ENCODE measurements at regions not wholly inside any gene's neighbourhood (a gene's known extent, or its start where the extent isn't known, plus 50 kb on each side); places are given as distances from the start of the nearest gene placed in this dataset.

DNA sequence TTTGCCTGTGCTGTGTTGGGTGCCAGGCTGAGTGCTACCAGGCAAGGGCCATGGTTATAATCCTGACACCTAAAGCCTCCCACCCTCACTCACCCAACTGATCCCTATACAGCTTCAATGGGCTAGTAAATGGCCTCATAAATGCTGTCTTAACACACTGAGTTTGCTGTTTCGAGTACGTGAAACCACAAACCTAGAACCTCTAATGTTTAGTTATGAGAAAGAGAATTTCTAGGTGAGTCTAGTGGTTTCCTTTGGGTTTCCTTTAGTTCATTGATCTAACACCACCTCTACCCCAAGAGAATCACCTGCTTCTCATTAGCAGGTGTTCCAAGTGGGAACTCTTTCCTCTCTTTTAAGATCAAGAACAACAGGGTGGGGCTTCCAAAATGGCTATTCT, 172.0 kb downstream of the MC4R start:
- TF ChIP-seq, protein P1, sequence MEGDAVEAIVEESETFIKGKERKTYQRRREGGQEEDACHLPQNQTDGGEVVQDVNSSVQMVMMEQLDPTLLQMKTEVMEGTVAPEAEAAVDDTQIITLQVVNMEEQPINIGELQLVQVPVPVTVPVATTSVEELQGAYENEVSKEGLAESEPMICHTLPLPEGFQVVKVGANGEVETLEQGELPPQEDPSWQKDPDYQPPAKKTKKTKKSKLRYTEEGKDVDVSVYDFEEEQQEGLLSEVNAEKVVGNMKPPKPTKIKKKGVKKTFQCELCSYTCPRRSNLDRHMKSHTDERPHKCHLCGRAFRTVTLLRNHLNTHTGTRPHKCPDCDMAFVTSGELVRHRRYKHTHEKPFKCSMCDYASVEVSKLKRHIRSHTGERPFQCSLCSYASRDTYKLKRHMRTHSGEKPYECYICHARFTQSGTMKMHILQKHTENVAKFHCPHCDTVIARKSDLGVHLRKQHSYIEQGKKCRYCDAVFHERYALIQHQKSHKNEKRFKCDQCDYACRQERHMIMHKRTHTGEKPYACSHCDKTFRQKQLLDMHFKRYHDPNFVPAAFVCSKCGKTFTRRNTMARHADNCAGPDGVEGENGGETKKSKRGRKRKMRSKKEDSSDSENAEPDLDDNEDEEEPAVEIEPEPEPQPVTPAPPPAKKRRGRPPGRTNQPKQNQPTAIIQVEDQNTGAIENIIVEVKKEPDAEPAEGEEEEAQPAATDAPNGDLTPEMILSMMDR (conservative IDR thresholded peaks at IDR 0.05; ENCODE audit: low read depth, low read length) = no peak
- TF ChIP-seq EZH2 (IDR thresholded peaks at IDR 0.05; ENCODE audit: borderline replicate concordance, low read depth, low read length, poor library complexity, severe bottlenecking) = no peak

Data from A673 (cell line).